GM20431 (cell line): ENCODE measurements at regions not wholly inside any gene's neighbourhood (a gene's known extent, or its start where the extent isn't known, plus 50 kb on each side); places are given as distances from the start of the nearest gene placed in this dataset.
"Not testable (repeated sequence)": the region's sequence is repeated elsewhere in the genome, so short reads cannot be mapped to it uniquely, and the experiment has no call there.

Source experiments
- in situ Hi-C: fragments of 300-500 bp; cut with MseI, MboI; formaldehyde crosslinking; loops from one replicate; pipeline ENCODE4 v1.15.0; 2020; ENCODE audit warnings: low sequenced_read_pairs; ENCODE audit not compliant: unreplicated experiment

- in situ Hi-C loops: no loop called here
These were observed 444.4 kb upstream of the HNRNPA3 start for GRCh38 chr2:176768185-176768584.

GRCh38 chr2:176769021-176769420 lies 443.6 kb upstream of the HNRNPA3 start:
- in situ Hi-C loops: no loop called here

DNA sequence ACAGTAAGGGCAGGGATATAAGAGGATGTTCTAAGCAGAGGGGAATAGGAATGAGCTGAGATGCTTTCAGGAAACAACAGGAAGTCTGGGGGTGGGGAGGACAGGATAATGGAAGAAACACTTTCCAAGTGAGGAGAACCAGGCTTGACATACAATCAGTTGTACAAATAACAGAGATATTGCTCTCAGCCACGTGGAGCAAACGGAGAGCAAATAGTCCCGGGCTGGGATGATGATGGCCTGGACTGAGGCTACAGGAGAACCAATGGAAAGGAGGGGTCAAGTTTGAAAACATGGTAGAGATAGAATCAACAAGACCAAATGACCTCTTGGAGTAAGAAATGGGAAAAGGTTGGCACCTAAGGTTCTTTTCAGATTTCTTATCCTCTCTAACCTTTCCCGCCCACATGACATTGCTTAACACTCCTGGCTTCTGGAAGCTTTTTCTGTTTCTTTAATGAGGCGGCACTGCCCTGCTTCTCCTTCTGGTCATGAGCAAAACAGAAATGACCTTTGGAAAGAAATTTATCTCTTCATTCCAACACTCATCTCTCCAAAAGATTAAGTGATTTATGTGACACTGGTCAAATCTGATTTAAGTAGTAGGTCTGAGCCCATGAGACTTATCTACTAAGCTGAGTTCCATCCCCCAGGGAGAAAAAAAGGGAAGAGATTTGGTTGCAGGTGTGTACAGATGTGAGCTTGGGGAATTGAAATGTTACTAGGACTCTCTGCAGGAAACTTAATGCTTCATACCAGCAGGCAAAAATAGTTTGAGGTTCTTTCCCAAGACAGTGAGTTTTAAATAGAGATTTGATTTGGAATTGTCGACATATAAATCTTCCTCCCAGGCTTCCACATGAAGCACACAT lies 442.9 kb upstream of the HNRNPA3 start:
- in situ Hi-C loops: no loop called here

GRCh38 chr2:176772816-176773215 lies 439.8 kb upstream of the HNRNPA3 start:
- in situ Hi-C loops: no loop called here

DNA sequence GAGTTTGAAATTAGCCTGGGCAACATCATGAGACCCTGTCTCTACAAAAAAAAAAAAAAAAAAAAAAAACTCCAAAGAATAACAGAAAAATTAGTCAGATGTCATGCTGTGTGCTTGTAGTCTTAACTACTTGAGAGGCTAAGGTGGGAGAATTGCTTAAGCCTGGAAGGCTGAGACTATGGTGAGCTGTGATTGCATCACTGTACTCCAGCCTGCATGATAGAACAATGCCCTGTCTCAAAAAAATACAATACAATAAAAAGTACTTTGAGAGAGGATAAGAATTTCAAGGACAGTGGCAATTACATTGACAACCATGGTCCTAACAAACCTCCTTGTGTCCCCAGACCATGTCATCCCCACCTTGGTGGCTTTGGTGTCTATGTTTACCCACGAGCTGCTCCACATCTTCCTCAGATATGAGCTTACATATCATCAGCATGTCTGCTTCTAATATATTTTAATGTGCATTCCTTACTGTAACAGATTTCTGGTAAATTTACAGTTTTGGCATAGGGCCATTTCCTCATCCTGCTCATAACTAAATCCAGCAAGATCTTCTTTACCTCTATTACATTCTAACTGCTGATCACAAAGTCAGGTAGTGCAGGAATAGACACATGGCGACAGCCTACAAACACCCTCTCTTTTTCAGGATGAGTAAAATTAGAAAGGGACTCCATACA lies 437.7 kb upstream of the HNRNPA3 start:
- in situ Hi-C loops: no loop called here

- in situ Hi-C loops: no loop called here
These were observed 435.3 kb upstream of the HNRNPA3 start for GRCh38 chr2:176777262-176777661.

GRCh38 chr2:176779917-176780316 lies 432.7 kb upstream of the HNRNPA3 start:
- in situ Hi-C loops: no loop called here

DNA sequence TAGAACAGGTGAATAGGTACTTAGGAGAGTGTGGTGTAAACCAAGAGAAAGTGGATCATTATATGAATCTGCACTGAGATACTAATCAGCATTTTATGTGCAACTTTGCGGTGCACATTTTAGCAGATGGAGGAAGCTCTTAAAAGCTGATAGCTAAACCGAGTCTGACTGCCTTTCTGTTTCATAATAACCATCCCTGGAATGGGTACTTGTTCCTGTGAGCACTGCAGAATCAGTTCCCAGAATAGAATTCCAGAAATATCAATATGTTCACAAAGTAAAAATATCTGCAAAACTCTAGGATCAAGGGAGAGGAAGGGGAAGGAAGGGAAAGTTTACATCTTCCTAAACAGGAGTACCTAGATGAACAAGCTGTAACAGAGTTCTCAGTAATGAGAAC lies 432.2 kb upstream of the HNRNPA3 start:
- in situ Hi-C loops: no loop called here

GRCh38 chr2:176781570-176782217 lies 430.9 kb upstream of the HNRNPA3 start:
- in situ Hi-C loops: no loop called here

DNA sequence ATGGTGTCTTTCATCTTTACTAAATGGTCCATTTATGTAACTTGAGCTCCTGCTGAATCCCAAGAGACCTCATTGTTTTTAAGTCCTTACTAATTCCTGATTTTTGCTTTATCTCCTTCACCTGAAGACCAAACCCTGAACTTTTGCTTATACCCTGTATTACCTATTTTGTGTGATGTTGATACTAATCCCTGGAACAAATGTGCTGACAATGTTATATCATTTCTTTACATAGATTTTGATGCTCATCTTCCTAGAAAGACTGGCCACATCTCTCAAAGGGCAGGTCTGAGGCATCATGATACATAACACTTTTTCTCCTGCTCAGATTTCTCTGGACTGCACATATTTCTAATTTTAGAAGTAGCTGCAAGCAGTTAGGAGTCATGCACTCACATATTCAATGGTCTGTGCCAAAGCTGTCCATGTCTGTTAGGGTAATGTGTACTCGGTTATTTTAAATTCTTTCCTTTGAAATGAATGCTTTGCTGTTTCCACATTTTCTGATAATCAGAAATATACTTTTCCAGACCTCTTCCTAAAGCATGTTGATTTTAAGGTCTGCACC lies 427.9 kb upstream of the HNRNPA3 start:
- in situ Hi-C loops: no loop called here

DNA sequence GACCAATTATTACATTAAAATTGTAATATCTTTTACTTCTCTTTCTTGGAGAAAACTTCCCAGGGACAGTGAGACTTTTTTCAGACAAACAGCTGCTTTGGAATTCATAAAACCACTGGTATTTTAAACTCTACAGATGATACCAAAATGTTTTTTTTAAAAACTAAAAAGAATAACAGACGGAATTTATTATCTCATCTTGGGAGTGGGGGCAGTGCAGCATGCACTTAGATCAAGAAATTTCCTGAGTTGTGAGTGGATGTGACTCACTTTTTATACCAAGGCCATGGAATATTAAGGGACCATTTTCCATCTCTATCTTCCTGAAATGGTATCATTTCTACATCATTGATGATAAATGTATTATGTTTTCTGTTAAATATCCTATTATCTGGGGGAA lies 422.8 kb upstream of the HNRNPA3 start:
- in situ Hi-C loops: no loop called here

DNA sequence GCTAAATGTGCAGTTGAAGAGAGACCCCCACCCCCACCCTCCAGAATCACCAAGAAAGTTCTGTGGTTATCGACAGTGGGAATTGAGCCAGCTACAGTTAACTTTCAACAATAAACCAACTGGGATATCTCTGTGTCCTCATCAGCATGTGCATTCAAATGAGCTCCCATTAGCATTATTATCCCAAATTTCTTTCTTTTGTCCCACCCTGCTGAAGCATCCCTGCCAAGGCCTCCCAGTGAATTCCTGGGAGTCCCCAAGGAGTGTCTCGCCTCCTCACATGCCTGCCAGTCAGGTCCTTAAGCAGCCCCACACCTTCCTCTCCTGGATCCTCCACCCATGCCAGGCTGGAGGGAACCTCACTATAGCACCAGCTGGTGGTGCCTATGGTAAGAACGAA lies 422.1 kb upstream of the HNRNPA3 start:
- in situ Hi-C loops: no loop called here

DNA sequence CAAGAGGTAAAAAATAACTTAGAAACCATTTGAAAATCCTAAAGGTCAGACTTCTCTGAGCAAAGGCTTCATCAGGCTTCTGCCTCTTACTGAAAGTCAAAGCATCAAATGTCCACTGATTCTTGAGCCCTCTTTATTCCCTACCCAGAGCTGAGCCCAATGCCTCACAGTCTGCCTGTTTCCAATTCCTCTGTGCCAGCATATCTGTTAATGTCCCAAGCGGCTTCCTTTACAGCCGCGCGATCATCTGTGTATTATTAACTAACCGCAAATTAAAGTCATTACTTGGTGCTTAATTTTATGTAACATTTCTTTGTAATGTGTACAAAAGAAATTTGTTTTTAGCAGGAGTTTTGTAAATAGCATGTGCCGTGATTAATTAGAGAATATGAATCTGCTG lies 418.8 kb upstream of the HNRNPA3 start:
- in situ Hi-C loops: no loop called here

DNA sequence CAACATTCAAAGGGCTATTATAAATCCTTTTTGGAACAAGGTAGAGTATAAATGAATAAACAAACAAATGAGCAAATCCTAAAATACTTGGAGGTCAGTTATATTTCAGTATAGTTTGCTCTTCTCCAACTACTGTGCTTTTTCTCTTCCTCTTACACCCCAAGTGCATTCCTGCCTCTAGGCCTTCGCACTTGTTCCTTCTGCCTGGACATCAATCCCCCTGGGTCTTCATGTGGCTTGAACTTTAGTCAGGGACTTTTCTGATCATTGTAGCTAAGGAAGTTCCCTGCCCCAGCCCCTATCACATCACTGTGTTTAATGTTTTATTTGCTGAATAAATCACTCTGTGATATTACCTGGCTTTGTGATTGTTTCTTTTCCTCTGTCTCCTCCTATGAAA lies 418.2 kb upstream of the HNRNPA3 start:
- in situ Hi-C loops: no loop called here

DNA sequence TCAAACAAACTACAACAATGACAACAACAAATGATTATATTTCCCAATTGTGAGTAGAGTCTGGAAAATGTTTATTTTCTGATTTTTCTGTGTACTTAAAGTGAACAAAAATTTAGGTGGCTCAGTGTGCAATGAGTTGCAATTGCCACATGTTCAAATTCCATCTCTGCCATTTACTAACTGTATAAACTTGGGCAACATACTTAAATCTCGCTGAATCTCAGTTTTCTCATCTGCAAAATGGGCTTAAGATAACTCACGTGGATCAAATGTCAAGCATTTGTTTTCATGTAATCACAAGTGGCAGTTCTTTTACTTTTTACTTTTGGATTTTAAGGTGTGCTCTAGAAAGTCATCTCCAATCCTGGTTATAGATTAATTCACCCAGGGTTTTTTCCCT lies 416.8 kb upstream of the HNRNPA3 start:
- in situ Hi-C loops: no loop called here

DNA sequence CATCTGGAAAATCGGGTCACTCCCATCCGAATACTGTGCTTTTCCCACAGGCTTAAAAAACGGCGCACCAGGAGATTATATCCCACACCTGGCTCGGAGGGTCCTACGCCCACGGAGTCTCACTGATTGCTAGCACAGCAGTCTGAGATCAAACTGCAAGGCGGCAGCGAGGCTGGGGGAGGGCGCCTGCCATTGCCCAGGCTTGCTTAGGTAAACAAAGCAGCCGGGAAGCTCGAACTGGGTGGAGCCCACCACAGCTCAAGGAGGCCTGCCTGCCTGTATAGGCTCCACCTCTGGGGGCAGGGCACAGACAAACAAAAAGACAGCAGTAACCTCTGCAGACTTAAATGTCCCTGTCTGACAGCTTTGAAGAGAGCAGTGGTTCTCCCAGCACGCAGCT lies 415.9 kb upstream of the HNRNPA3 start:
- in situ Hi-C loops: not testable (repeated sequence)

DNA sequence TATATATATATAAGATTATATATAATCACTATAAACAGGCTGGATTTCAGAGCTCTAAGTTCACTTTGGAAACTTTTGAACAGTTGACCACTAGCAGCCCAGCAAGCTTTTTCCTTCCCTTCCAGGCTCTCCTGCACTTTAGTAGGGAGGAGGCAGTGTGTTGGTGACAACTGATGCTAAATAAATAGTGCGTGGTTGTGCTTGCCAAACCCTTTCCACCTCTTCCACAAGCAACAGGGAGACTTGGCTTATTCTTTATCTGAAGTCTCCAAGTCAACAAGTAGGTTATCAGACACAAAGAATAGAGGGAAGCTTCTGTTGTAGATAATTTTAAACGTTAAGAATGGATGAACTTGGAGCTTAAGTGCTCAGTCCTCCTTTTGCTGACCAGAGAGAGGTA lies 408.2 kb upstream of the HNRNPA3 start:
- in situ Hi-C loops: loop anchor here (25.0 kb wide), 1 partner anchor 333 kb away; no protein-coding TSS in a partner anchor

DNA sequence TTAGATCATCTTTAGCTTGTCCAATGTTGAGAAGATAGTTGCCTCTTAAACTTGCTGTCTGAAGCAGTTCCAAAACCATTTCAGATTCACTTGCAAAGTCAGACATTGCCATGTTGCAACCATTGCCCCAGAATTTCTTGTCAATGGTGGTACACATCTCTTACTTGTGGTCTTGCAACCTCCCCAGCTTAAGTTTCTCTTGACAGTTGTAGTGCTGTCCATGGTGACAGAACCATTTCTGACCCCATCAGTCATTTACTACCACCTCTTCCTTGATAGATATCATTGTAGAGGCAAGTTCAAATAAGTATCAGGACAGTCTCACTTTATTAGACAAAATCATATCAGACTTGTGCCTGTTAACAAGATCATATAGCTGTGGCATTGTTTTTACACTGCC lies 407.2 kb upstream of the HNRNPA3 start:
- in situ Hi-C loops: loop anchor here (25.0 kb wide), 1 partner anchor 332 kb away; no protein-coding TSS in a partner anchor

DNA sequence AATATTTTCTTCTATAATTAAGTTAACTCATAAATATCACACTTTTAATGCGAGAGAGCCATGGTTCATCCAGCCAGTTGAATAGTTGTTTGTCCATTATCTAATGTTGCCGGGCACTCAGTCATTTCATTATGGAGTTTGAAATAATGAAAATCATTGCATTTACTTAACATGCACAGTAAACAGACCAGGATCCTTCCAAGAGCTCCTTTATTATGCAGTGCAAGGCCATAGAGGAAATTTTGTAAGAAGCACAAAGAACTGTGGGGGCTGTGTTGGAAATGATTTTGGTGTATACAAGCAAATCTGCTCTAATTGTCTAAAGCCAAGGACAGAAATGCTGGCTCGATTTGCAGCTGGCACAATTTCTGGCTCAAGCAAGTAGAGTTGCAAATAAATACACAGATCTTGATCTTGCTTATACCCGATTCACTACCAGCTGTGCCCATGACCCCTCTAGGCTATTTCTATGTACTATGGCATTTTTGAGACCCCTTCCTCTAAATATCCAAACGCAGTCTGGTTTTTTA lies 400.3 kb upstream of the HNRNPA3 start:
- in situ Hi-C loops: loop anchor here (25.0 kb wide), 1 partner anchor 325 kb away; no protein-coding TSS in a partner anchor

DNA sequence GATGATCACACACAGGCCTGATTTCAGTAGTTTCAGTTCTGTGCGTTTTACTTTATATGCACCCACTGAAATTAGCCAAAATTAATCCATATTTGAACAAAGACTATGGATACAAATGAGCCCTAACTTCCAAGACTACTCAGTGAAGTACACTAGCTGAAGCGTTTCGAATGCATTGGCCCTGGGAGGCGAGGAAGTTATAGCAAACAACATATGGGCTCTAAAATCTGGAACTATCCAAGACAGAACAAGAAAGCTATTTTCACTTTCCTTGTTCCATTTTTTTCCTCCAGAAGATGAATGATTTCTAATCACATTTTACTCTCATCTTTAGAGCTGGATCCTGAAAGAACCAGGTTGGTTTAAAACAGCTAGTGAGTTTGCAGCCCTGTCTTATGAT lies 399.4 kb upstream of the HNRNPA3 start:
- in situ Hi-C loops: loop anchor here (25.0 kb wide), 1 partner anchor 324 kb away; no protein-coding TSS in a partner anchor
